ENCODE measurements at regions not wholly inside any gene's neighbourhood (a gene's known extent, or its start where the extent isn't known, plus 50 kb on each side); places are given as distances from the start of the nearest gene placed in this dataset.
"Not testable (repeated sequence)": the region's sequence is repeated elsewhere in the genome, so short reads cannot be mapped to it uniquely, and the experiment has no call there.

GRCh38 chr2:66217039-66217585 is 217.8 kb upstream of the MEIS1 start:
- no peaks in the 10 kb centered on the region for H3K27me3 ChIP-seq (ENCODE audit: insufficient read depth, low read length)
- WGBS: 73% methylated on average over 8 of the region's 8 CpGs
- no peak overlapping the region for H3K9ac ChIP-seq (ENCODE audit: low read depth, low read length)
- no peaks in the 10 kb centered on the region for H3K4me1 ChIP-seq (ENCODE audit: insufficient read depth, low read length)
- no peaks in the 10 kb centered on the region for H3K36me3 ChIP-seq (ENCODE audit: insufficient read depth, low read length)
- H3K4me3 ChIP-seq (ENCODE audit: low read length): no peak overlapping the region
- H3K9me3 ChIP-seq (ENCODE audit: insufficient read depth, low read depth, low read length): no peaks in the 10 kb centered on the region
- H3K27ac ChIP-seq (ENCODE audit: low read depth, low read length): no peak overlapping the region

- H3K27me3 ChIP-seq (ENCODE audit: insufficient read depth, low read length): no peaks in the 10 kb centered on the region
- no peaks in the 10 kb centered on the region for H3K9me3 ChIP-seq (ENCODE audit: insufficient read depth, low read depth, low read length)
- no peaks in the 10 kb centered on the region for H3K4me1 ChIP-seq (ENCODE audit: insufficient read depth, low read length)
- H3K4me3 ChIP-seq (ENCODE audit: low read length): no peak overlapping the region
- H3K36me3 ChIP-seq (ENCODE audit: insufficient read depth, low read length): no peaks in the 10 kb centered on the region
- 90% methylated on average over 3 of the region's 3 CpGs for WGBS
- no peak overlapping the region for H3K27ac ChIP-seq (ENCODE audit: low read depth, low read length)
- no peak overlapping the region for H3K9ac ChIP-seq (ENCODE audit: low read depth, low read length)
These were observed 222.2 kb upstream of the MEIS1 start for GRCh38 chr2:66212749-66213148.

GRCh38 chr2:66202586-66202985 is 232.3 kb upstream of the MEIS1 start:
- no peak overlapping the region for H3K27ac ChIP-seq (ENCODE audit: low read depth, low read length)
- WGBS: 85% methylated on average over 1 of the region's 2 CpGs
- H3K4me3 ChIP-seq (ENCODE audit: low read length): no peak overlapping the region
- no peaks in the 10 kb centered on the region for H3K4me1 ChIP-seq (ENCODE audit: insufficient read depth, low read length)
- H3K27me3 ChIP-seq (ENCODE audit: insufficient read depth, low read length): no peaks in the 10 kb centered on the region
- H3K9ac ChIP-seq (ENCODE audit: low read depth, low read length): no peak overlapping the region
- H3K36me3 ChIP-seq (ENCODE audit: insufficient read depth, low read length): no peaks in the 10 kb centered on the region
- H3K9me3 ChIP-seq (ENCODE audit: insufficient read depth, low read depth, low read length): peaks cover 25% of the 10 kb centered on the region

GRCh38 chr2:66201242-66201641 is 233.7 kb upstream of the MEIS1 start:
- Histone ChIP-seq H3K27ac (ENCODE audit: low read depth, low read length) (no peak overlapping the region), H3K9me3 (ENCODE audit: insufficient read depth, low read depth, low read length) (peaks cover 24% of the 10 kb centered on the region), H3K4me1 (ENCODE audit: insufficient read depth, low read length) (no peaks in the 10 kb centered on the region), H3K4me3 (ENCODE audit: low read length) (no peak overlapping the region), H3K36me3 (ENCODE audit: insufficient read depth, low read length) (no peaks in the 10 kb centered on the region), H3K27me3 (ENCODE audit: insufficient read depth, low read length) (no peaks in the 10 kb centered on the region), H3K9ac (ENCODE audit: low read depth, low read length) (no peak overlapping the region)
- WGBS: over 99% methylated on average over 2 of the region's 2 CpGs

- H3K4me1 ChIP-seq (ENCODE audit: insufficient read depth, low read length): no peaks in the 10 kb centered on the region
- H3K9me3 ChIP-seq (ENCODE audit: insufficient read depth, low read depth, low read length): peaks cover 6% of the 10 kb centered on the region; the same call in 1 of the 2 replicates
- no peaks in the 10 kb centered on the region for H3K36me3 ChIP-seq (ENCODE audit: insufficient read depth, low read length)
- no peak overlapping the region for H3K4me3 ChIP-seq (ENCODE audit: low read length)
- H3K27ac ChIP-seq (ENCODE audit: low read depth, low read length): no peak overlapping the region
- no peak overlapping the region for H3K9ac ChIP-seq (ENCODE audit: low read depth, low read length)
- H3K27me3 ChIP-seq (ENCODE audit: insufficient read depth, low read length): no peaks in the 10 kb centered on the region
These were observed 236.1 kb upstream of the MEIS1 start for GRCh38 chr2:66198873-66199272.

- 85% methylated on average over 2 of the region's 2 CpGs for WGBS
- Histone ChIP-seq H3K4me3 (ENCODE audit: low read length) (no peak overlapping the region), H3K27ac (ENCODE audit: low read depth, low read length) (no peak overlapping the region)
These were observed 242.0 kb upstream of the MEIS1 start for GRCh38 chr2:66192888-66193287.

GRCh38 chr2:66191311-66191710 is 243.6 kb upstream of the MEIS1 start:
- 83% methylated on average over 1 of the region's 1 CpG for WGBS
- H3K4me3 ChIP-seq (ENCODE audit: low read length): no peak overlapping the region
- no peaks in the 10 kb centered on the region for H3K27me3 ChIP-seq (ENCODE audit: insufficient read depth, low read length)
- no peaks in the 10 kb centered on the region for H3K9me3 ChIP-seq (ENCODE audit: insufficient read depth, low read depth, low read length)
- no peaks in the 10 kb centered on the region for H3K36me3 ChIP-seq (ENCODE audit: insufficient read depth, low read length)
- peaks cover 10% of the 10 kb centered on the region; the same call in 1 of the 2 replicates for H3K4me1 ChIP-seq (ENCODE audit: insufficient read depth, low read length)
- H3K9ac ChIP-seq (ENCODE audit: low read depth, low read length): no peak overlapping the region
- no peak overlapping the region for H3K27ac ChIP-seq (ENCODE audit: low read depth, low read length)

More at GRCh38 chr2:66192888-66193287, 242.0 kb upstream of the MEIS1 start:
- Histone ChIP-seq H3K4me1 (ENCODE audit: insufficient read depth, low read length) (peaks cover 10% of the 10 kb centered on the region; the same call in 1 of the 2 replicates), H3K36me3 (ENCODE audit: insufficient read depth, low read length) (no peaks in the 10 kb centered on the region), H3K9ac (ENCODE audit: low read depth, low read length) (no peak overlapping the region), H3K27me3 (ENCODE audit: insufficient read depth, low read length) (no peaks in the 10 kb centered on the region), H3K9me3 (ENCODE audit: insufficient read depth, low read depth, low read length) (no peaks in the 10 kb centered on the region)

GRCh38 chr2:66189553-66189952 is 245.4 kb upstream of the MEIS1 start:
- no peak overlapping the region for H3K27ac ChIP-seq (ENCODE audit: low read depth, low read length)
- H3K36me3 ChIP-seq (ENCODE audit: insufficient read depth, low read length): no peaks in the 10 kb centered on the region
- peaks cover 10% of the 10 kb centered on the region; the same call in 1 of the 2 replicates for H3K4me1 ChIP-seq (ENCODE audit: insufficient read depth, low read length)
- H3K27me3 ChIP-seq (ENCODE audit: insufficient read depth, low read length): no peaks in the 10 kb centered on the region
- H3K9ac ChIP-seq (ENCODE audit: low read depth, low read length): no peak overlapping the region
- H3K9me3 ChIP-seq (ENCODE audit: insufficient read depth, low read depth, low read length): no peaks in the 10 kb centered on the region
- H3K4me3 ChIP-seq (ENCODE audit: low read length): no peak overlapping the region

- no peak overlapping the region for H3K27ac ChIP-seq (ENCODE audit: low read depth, low read length)
- no peaks in the 10 kb centered on the region for H3K9me3 ChIP-seq (ENCODE audit: insufficient read depth, low read depth, low read length)
- no peaks in the 10 kb centered on the region for H3K36me3 ChIP-seq (ENCODE audit: insufficient read depth, low read length)
- peaks cover 5% of the 10 kb centered on the region; the same call in 1 of the 2 replicates for H3K4me1 ChIP-seq (ENCODE audit: insufficient read depth, low read length)
- H3K4me3 ChIP-seq (ENCODE audit: low read length): no peak overlapping the region
- 93% methylated on average over 3 of the region's 3 CpGs for WGBS
- no peaks in the 10 kb centered on the region for H3K27me3 ChIP-seq (ENCODE audit: insufficient read depth, low read length)
- H3K9ac ChIP-seq (ENCODE audit: low read depth, low read length): no peak overlapping the region
These were observed 248.4 kb upstream of the MEIS1 start for GRCh38 chr2:66186537-66186936.

GRCh38 chr2:66185497-66186054 is 249.3 kb upstream of the MEIS1 start:
- no peak overlapping the region for H3K4me3 ChIP-seq (ENCODE audit: low read length)
- no peak overlapping the region for H3K9ac ChIP-seq (ENCODE audit: low read depth, low read length)
- no peaks in the 10 kb centered on the region for H3K9me3 ChIP-seq (ENCODE audit: insufficient read depth, low read depth, low read length)
- 96% methylated on average over 10 of the region's 11 CpGs for WGBS
- no peaks in the 10 kb centered on the region for H3K4me1 ChIP-seq (ENCODE audit: insufficient read depth, low read length)
- H3K27ac ChIP-seq (ENCODE audit: low read depth, low read length): no peak overlapping the region
- no peaks in the 10 kb centered on the region for H3K36me3 ChIP-seq (ENCODE audit: insufficient read depth, low read length)
- H3K27me3 ChIP-seq (ENCODE audit: insufficient read depth, low read length): no peaks in the 10 kb centered on the region

GRCh38 chr2:66177128-66177796 is 257.7 kb upstream of the MEIS1 start:
- H3K9ac ChIP-seq (ENCODE audit: low read depth, low read length); H3K9me3 ChIP-seq (ENCODE audit: insufficient read depth, low read depth, low read length); H3K27ac ChIP-seq (ENCODE audit: low read depth, low read length); H3K4me1 ChIP-seq (ENCODE audit: insufficient read depth, low read length); H3K27me3 ChIP-seq (ENCODE audit: insufficient read depth, low read length); H3K36me3 ChIP-seq (ENCODE audit: insufficient read depth, low read length); H3K4me3 ChIP-seq (ENCODE audit: low read length): not testable (repeated sequence)
- WGBS: 91% methylated on average over 26 of the region's 26 CpGs

All from HUES64 (cell line).